Hepatocyte (in vitro differentiated cells): ENCODE measurements at regions not wholly inside any gene's neighbourhood (a gene's known extent, or its start where the extent isn't known, plus 50 kb on each side); places are given as distances from the start of the nearest gene placed in this dataset.

ENCODE experiments used
- CTCF ChIP-seq: fragments of 200-600 bp; sonication (generic); IDR thresholded peaks from 2 replicates; pipeline ENCODE4 v1.5.1; 2016; ENCODE audit warnings: antibody characterized with exemption, mild to moderate bottlenecking; ENCODE audit not compliant: poor library complexity
- EZH2phosphoT487 ChIP-seq: fragments of 200-600 bp; sonication (generic); IDR thresholded peaks from one replicate; pipeline ENCODE4 v1.6.1; 2018; ENCODE audit warnings: antibody characterized with exemption, mild to moderate bottlenecking, low read depth, moderate library complexity; ENCODE audit not compliant: unreplicated experiment, severe bottlenecking

- TF ChIP-seq CTCF (no peak), EZH2phosphoT487 (no peak)
These were observed 111.0 kb upstream of the PTPN13 start for GRCh38 chr4:86483173-86483490.
